ENCODE measurements at regions not wholly inside any gene's neighbourhood (a gene's known extent, or its start where the extent isn't known, plus 50 kb on each side); places are given as distances from the start of the nearest gene placed in this dataset.

DNA sequence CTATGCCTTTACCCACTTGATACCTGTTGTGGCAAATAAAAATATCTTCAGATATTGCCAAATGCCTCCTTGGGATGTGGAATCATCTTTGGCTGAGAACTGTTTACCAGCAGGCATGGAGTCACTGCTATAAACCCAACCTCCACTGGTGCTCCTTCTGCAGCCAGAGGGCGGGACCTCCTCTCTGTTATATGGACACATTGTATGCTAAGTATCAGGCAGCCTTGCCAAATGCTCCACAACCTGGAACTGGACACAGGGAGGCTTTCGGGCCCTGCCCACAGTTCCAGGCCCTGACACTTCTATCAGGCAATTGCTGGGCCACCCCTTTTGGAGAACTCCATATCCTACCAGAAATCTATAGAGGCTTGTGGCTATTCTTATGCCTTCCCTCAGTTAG is 201.0 kb downstream of the TMX1 start:
- TF ChIP-seq POLR2AphosphoS5 (IDR thresholded peaks at IDR 0.05; ENCODE audit: low read depth, low read length) (no peak), TAF1 (IDR thresholded peaks at IDR 0.05; ENCODE audit: low read depth, low read length) (no peak), POLR2A (IDR thresholded peaks at IDR 0.05; ENCODE audit: low read depth, low read length) (no peak), SPI1 (IDR thresholded peaks at IDR 0.05; ENCODE audit: low read depth, low read length) (no peak), POU2F2 (IDR thresholded peaks at IDR 0.05; ENCODE audit: low read depth, low read length) (no peak)

Measured in GM12891 (cell line).